Left kidney (tissue), 1 donor: ENCODE measurements at regions not wholly inside any gene's neighbourhood (a gene's known extent, or its start where the extent isn't known, plus 50 kb on each side); places are given as distances from the start of the nearest gene placed in this dataset.

ENCODE experiments used
- DNase-seq: peaks from one replicate; pipeline ENCODE4 v3.0.0-alpha.2; 2013

DNA sequence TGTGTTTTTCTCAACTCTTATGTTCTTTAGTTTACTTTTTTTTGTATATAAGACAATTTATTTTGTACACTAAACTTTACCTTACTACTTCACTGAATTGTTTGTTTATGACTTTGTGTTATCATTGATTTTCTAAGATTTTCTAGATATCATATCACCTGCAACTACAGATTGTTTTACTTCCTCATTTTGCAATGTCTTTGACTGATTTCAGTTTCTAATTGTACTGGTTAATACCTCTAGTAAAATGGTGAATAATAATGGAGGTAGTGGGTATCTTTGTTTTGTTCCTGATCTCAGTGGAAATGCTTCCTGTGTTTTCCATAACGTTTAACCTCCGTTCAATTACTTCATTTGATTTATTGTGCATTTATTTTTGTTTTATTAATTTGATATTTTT, 490.2 kb downstream of the TLL1 start:
- no peak for DNase-seq

- DNase-seq = no peak
Observed at GRCh38 chr4:166366012-166366411, 493.0 kb downstream of the TLL1 start.

DNA sequence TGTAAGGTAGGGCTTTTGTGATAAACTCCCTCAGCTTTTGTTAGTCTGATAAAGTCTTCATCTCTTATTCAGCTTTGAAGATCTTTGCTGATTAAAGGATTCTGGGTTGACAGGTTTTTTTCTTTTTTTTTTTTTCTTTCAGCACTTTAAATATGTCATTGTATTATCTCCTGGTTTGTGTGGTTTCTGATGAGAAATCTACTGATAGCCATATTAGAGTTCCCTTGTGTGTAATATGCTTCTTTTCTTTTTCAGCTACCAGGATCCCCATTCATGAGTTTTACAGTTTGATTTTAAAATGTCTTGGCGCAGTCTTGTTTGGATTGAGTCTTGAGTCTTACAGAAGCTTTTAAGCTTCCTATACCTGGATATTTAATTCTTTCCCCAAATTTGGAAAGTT, 504.5 kb downstream of the TLL1 start:
- DNase-seq = no peak

DNA sequence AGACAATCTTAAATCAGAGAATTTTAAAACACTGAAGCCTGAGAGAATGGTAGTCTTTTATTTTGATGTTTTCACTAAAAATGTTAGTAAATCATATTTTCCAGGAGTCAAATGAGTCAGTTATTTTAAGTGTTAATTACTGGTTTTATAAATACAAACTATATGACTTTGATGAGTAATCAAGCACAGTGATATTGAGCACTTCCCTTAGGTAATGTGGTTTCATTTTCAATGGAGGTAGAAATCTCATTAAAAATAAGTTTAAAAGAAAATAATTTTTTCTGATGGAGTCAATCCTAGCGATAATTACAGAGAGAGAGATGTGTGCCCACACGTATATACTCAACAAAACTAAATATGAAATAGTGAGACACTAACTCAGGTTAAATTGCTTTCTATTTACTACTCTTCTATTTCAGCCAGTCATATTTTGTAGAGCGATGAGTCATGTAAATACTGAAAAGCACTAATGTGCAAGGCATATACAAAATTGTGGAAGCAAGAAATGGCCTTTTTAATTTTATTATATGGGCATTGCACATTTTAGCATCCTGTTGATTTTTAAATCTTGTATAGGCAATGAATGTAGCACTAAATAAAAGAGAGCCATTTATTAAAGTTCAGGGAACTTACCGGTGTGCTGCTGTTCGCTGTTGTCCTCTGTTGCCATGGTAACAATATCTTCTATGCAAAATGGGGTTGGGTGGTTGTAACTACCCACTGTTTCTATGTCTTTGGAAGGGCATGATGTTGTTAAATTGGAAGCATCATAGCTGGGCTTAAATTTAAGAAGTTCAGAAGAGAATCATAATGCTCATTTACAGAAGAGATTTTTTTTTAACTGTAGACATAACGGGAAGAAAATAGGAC, 513.7 kb downstream of the TLL1 start:
- DNase-seq = no peak

GRCh38 chr4:166391501-166391900, 518.5 kb downstream of the TLL1 start:
- no peak for DNase-seq

DNA sequence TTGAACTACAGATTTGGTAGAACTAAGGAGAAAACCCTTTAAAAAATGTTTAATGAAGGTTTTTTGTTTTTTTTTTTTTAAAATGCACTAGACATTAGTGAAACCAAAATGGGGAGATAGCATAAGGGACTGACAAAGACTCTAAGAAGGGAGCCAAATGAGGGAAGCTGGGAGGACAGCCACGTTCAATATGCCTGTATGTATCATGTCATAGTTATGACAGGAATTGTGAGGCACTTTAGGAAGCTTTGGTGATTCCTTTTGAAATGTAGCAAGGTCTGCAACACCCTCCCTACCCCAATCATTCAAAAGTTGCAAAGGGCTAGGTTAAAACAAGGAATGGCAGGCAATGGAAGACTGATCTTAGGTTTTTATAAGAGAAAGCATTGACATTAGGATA, 526.0 kb downstream of the TLL1 start:
- no peak for DNase-seq

DNA sequence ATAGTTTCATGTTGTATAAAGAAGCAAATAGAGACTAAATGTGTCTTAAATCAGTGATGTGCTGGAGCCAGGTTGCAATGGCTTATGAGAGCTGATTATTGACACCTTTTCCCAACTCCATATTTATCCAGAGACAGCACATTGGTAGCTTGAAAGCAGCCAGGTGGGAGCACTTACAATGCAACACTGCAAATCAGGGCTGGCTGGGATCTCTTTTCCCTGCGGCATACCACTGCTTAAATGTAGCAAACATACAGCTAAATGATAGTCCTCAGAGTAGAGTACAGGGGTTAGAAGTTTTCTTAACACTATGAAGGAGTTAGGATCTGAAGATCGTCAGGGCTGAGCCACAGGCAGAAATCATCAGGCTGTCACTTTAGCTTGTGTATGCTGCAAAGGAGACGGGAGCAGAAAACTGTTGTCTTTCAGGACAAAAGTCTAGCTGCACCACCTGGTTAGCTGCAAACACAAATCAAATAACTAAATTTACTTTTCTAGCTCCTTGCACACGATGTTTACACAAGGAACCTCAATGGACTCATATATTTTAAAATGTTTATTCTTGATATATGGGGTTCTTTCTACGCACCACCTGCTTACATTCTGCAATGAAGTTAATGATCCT, 527.3 kb downstream of the TLL1 start:
- DNase-seq = peak; percentile 3

DNA sequence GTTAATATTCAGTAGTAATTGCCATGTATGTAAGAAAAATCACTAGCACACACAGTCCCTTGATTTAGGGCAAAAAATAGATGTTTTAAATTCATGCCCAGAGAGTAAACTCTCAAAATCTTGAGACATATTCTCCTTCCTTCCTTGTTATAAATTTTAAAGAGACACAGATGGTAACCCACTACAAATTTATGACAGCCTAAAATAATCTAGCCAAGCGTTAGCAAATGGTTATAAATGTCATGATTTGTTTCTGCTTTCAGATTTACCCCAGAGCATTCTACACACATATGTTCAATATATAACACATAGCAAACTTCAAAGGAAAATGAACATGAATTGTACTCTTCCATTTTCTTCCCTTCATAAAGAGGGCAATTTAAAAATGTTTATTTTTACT, 540.3 kb downstream of the TLL1 start:
- DNase-seq = no peak

DNA sequence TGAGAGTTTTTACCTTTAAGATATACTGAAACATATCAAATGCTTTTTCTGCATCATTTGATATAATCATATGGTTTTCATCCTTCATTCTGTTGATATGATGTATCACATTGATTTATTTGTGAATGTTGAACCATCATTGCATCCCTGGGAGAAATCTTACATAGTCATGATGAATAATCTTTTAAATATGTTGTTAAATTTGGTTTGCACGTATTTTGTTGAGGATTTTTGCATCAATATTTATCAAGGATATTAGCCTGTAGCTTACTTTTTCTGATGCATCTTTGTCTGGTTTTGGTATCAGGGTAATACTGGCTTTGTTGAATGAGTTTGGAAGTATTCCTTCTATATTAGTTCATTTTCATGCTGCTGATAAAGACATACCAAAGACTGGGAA, 541.4 kb downstream of the TLL1 start:
- no peak for DNase-seq

DNA sequence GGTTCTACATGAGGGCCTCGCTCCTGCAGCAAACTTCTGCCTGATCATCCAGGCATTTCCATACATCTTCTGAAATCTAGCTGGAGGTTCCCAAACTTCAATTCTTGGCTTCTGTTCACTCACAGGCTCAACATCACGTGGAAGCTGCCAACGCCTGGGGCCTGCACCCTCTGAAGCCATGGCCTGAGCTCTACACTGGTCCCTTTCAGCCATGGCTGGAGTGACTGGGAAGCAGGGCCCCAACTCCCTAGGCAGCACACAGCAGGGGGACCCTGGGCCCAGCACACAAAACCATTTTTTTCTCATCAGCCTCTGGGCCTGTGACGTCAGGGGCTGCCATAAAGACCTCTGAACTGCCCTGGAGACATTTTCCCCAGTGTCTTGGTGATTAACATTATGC, 542.7 kb downstream of the TLL1 start:
- DNase-seq = no peak

GRCh38 chr4:166421556-166422156, 548.6 kb downstream of the TLL1 start:
- DNase-seq = no peak

GRCh38 chr4:166422475-166422874, 549.4 kb downstream of the TLL1 start:
- no peak for DNase-seq

DNA sequence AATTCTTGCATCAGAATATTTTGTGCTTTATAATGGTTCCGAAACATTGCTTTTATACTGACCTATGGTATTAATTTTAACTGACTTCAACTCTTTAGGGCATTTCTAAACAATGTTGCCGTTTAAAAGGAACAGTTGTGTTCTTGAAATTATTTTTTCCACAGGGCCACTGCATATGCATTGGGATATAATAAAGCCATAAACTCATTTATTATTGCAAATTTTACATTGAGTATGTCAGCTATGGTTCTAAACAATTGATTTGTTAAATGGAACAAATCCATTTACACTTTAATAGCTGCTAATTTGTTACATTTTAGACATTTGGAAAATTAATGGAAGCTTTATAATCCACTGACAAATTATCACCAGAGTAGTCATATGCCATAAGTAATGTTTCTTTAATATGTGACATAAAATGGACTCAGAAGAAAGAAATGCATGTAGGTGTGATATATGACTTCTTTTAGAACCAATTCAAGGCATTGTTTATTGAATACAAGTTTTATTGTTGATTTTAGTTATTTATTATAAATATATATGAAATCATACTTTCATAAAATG, 553.3 kb downstream of the TLL1 start:
- no peak for DNase-seq

DNA sequence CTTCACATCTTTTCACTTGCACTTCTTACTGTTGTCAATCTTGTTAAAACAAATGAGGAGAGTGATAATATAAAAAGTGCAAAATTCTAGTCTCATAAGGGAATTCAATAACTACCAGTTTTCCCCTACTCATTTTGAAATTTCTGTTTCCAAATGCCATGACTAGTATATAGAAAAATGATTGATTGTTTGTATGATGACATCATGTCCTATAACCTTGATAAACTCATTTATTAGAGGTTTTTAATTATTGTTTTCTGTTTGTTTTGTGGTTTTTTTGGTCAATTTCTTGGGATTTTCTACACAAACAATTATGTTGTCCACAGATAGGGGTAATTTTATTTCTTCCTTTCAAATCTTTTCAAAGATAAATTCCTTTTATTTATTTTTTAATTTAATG, 559.1 kb downstream of the TLL1 start:
- no peak for DNase-seq

- DNase-seq = no peak
Observed at GRCh38 chr4:166432842-166433241, 559.8 kb downstream of the TLL1 start.

GRCh38 chr4:166435449-166435848, 562.4 kb downstream of the TLL1 start:
- no peak for DNase-seq

DNA sequence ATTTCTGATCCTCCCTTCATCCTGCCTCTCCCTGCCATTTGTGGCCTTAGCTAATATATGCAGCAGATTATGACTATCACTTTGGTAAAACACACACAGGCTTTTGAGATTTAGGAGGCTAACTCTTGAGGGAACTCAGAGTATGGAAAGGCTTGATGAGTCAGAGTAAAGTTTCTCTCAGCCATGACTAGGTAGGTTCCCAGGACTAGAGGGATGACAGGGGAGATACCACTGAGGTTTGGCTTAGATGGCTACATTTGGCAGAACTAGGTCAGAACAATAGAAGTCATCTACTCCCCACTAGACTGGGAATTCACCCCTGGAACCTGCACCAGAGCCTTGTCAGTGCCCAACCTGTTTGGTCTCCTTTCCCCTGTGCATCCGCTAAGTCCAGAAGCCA, 585.7 kb downstream of the TLL1 start:
- no peak for DNase-seq

DNA sequence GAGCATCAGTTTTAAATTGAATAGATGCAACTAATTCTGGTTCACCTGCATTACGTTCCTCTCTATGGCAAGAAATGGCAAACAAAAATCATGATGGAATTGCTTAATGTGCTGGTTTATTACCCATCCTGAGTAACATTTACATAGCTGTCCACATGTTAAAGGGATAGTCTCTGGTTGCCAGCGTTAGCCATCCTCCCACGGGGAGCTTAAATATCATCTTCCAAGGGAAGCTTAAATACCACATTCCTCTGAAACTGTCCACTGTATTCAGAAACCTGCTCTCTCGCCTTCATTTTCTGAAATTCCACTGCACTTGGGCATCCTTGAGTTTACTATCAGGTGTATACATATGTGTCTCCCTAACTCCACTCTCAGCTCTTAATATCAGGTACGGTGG, 586.6 kb downstream of the TLL1 start:
- peak; percentile 24 for DNase-seq

DNA sequence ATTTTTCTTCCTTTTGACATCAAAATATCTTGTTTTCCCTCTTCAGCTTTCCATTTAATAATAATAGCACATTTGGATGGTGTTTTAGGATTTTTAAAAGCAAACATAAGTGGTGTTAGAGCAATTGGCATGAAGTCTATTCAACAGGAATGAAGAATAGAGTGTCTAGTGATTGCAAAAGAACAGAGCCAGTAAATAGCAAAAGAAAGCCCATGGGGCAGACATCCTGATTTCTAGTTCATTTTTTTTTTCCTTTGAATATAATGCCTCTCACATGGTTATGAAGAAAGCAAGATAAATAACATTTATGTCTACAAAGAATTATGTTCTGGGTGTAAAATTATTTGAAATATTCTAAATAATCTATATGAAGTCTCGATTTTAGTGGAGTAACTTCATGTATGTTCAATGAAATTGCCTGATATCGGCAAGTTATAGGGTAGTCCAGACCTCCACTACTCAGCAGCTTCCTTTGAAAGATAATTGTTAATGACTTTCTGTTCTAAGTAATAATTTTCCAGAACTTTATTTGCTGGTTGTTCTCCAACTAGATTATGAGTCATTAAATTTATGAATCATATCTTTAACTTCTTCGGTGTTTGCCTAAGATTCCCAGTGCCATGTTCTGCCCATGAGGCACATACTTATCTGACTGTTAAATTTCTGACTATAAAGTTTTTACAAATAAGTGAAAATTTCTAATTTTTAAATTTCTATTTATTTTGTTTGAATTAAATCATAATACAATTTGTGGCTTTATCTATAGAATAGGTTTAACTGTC, 587.9 kb downstream of the TLL1 start:
- no peak for DNase-seq

GRCh38 chr4:166481055-166481454, 608.0 kb downstream of the TLL1 start:
- no peak for DNase-seq

DNA sequence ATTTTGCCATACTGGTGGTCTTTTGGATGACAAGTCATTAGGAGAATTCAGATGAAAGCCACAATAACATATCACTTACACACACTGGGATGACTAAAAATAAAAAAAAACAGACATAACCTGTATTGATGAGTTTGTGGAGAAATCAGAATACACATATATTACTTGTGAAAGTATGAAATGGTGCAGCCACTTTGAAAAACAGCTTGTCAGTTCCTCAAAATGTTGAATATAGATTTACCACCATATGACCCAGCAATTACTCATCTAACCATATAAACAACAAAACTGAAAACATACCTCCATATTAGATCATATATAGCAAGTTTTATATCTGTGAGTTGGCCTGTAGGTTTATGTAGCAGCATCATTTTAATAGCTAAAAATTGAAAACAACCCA, 608.7 kb downstream of the TLL1 start:
- DNase-seq = no peak

DNA sequence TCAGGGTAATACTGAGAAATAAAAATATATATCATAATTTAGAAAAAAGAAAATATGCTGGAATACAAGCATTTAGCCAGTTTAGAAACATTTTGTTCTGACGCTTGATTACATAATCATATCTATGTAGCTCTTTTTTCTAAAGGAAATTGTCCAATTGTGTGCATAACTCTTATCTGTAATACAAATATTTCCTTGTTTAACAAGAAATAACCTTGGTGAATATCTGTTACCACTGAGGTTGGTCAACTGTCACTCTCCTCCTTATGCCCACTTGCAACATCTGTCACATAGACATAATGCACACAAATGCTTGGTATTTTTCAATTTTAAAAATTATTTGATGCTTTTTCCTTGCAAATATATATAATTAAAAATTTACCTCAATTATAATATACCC, 609.7 kb downstream of the TLL1 start:
- no peak for DNase-seq
